HCT116 (cell line): ENCODE measurements at regions not wholly inside any gene's neighbourhood (a gene's known extent, or its start where the extent isn't known, plus 50 kb on each side); places are given as distances from the start of the nearest gene placed in this dataset.

Source experiments
- ATAC-seq: fragments of 200-7000 bp; cut with Tn5 transposase; 2 replicates; pipeline ENCODE4 v1.9.1; 2020; ENCODE audit warnings: mild to moderate bottlenecking, moderate library complexity
- BruUV-seq: library from RNA; stranded (reverse); fragments of 400-500 nt; replicated peaks from 2 replicates; lab custom pipeline; 2021; lab: Mats Ljungman, UMichigan
- CTCF ChIA-PET: fragments of 300-600 bp; sonication (Branson Sonifier 250); formaldehyde crosslinking; loops from one replicate; lab custom pipeline; 2021; ENCODE audit warnings: antibody characterized with exemption; lab: Charles Lee
- POLR2A ChIA-PET: fragments of 300-600, 350-600 bp; sonication (Branson Sonifier 250); formaldehyde crosslinking; loops from one replicate; lab custom pipeline; 2021; ENCODE audit warnings: antibody characterized with exemption; lab: Charles Lee
- RAD21 ChIA-PET, 2 experiments: fragments of 300-600 bp; sonication (Branson Sonifier 250); formaldehyde crosslinking; loops; one replicate each; lab custom pipeline; 2023; ENCODE audit warnings: low total read pairs in 2 of 2; ENCODE audit not compliant: uncharacterized antibody in 2 of 2, unreplicated experiment in 2 of 2, low non-redundant PET in 1 of 2; lab: Charles Lee
- DNase-seq: peaks from one replicate; pipeline ENCODE4 v3.0.0-alpha.2; 2010; ENCODE audit warnings: low read depth, low spot score
- H2AFZ ChIP-seq: fragments of 200-600 bp; shearing (Covaris generic), sonication (generic); 2 replicates; pipeline ENCODE4 v1.6.1; 2017; ENCODE audit warnings: low read depth, mixed run types, mixed read lengths, antibody characterized with exemption, low read length; ENCODE audit not compliant: poor library complexity, severe bottlenecking
- H3K27ac ChIP-seq: 2 replicates; pipeline ENCODE4 v1.5.1; 2012; ENCODE audit warnings: low read depth, low read length
- H3K27me3 ChIP-seq: fragments of 200-600 bp; sonication (generic); 2 replicates; pipeline ENCODE4 v1.6.1; 2016; ENCODE audit warnings: mixed run types, low read length, mixed read lengths; ENCODE audit not compliant: insufficient read depth
- H3K36me3 ChIP-seq, 2 experiments: fragments of 200-500 bp in 1 of 2; fragments of 200-600 bp in 1 of 2; sonication (Bioruptor generic) in 1 of 2; sonication (generic) in 1 of 2; 2 replicates each; pipeline versions ENCODE4 v1.5.1 to v1.6.1; 2014 to 2016; ENCODE audit warnings: low read length in 2 of 2, inconsistent platforms in 1 of 2, mixed read lengths in 1 of 2, mixed run types in 1 of 2; ENCODE audit not compliant: insufficient read depth in 2 of 2, control insufficient read depth in 1 of 2
- H3K4me1 ChIP-seq, 2 experiments: fragments of 200-600 bp in 1 of 2; sonication (generic) in 1 of 2; 2 replicates each; pipeline versions ENCODE4 v1.5.1 to v1.6.1; 2012 to 2017; ENCODE audit warnings: low read length in 2 of 2, inconsistent platforms in 1 of 2, mild to moderate bottlenecking in 1 of 2, mixed read lengths in 1 of 2, mixed run types in 1 of 2, moderate library complexity in 1 of 2; ENCODE audit not compliant: insufficient read depth in 2 of 2, control insufficient read depth in 1 of 2
- H3K4me2 ChIP-seq: fragments of 200-600 bp; sonication (generic); 2 replicates; pipeline ENCODE4 v1.6.1; 2017; ENCODE audit warnings: mixed run types, low read length, mixed read lengths
- H3K4me3 ChIP-seq, 2 experiments: fragments of 200-600 bp in 1 of 2; sonication (generic) in 1 of 2; replicated peaks in 1 of 2; 2 replicates each; pipeline ENCODE4 v1.5.1; 2011 to 2016; ENCODE audit warnings: low read length in 2 of 2, control low read depth in 1 of 2, low read depth in 1 of 2, mild to moderate bottlenecking in 1 of 2, mixed read lengths in 1 of 2, mixed run types in 1 of 2
- H3K79me2 ChIP-seq: fragments of 200-600 bp; sonication (generic); 2 replicates; pipeline ENCODE4 v1.6.1; 2017; ENCODE audit warnings: mild to moderate bottlenecking, mixed run types, low read length, moderate library complexity, mixed read lengths; ENCODE audit not compliant: insufficient read depth
- H3K9ac ChIP-seq: fragments of 200-600 bp; sonication (generic); 2 replicates; pipeline ENCODE4 v1.6.1; 2016; ENCODE audit warnings: low read length, mixed read lengths
- H3K9me2 ChIP-seq: fragments of 200-600 bp; sonication (generic), shearing (Covaris generic); 2 replicates; pipeline ENCODE4 v1.6.1; 2017; ENCODE audit warnings: mixed run types, mild to moderate bottlenecking, moderate library complexity; ENCODE audit not compliant: insufficient read depth
- H3K9me3 ChIP-seq, 2 experiments: fragments of 200-500 bp in 1 of 2; fragments of 200-600 bp in 1 of 2; sonication (Bioruptor generic) in 1 of 2; sonication (generic) in 1 of 2; 2 replicates each; pipeline ENCODE4 v1.6.1; 2014 to 2017; ENCODE audit warnings: low read length in 2 of 2, mixed read lengths in 2 of 2, inconsistent platforms in 1 of 2, low read depth in 1 of 2, mild to moderate bottlenecking in 1 of 2, mixed run types in 1 of 2, moderate library complexity in 1 of 2; ENCODE audit not compliant: control insufficient read depth in 1 of 2, insufficient read depth in 1 of 2
- H4K20me1 ChIP-seq: fragments of 200-600 bp; sonication (generic), shearing (Covaris generic); 2 replicates; pipeline ENCODE4 v1.6.1; 2017; ENCODE audit warnings: mixed run types, mild to moderate bottlenecking, moderate library complexity; ENCODE audit not compliant: insufficient read depth
- ATF3 ChIP-seq: IDR thresholded peaks from 2 replicates; pipeline ENCODE4 v1.6.1; 2012
- CBX3 ChIP-seq: IDR thresholded peaks from 2 replicates; pipeline ENCODE4 v1.6.1; 2012; ENCODE audit warnings: low read depth
- CEBPB ChIP-seq: IDR thresholded peaks from 2 replicates; pipeline ENCODE4 v1.6.1; 2012; ENCODE audit warnings: low read depth
- ELF1 ChIP-seq: IDR thresholded peaks from 2 replicates; pipeline ENCODE4 v1.6.1; 2012; ENCODE audit warnings: low read depth, borderline replicate concordance
- EZH2 ChIP-seq: fragments of 200-600 bp; sonication (generic); IDR thresholded peaks from 2 replicates; pipeline ENCODE4 v1.6.1; 2017; ENCODE audit warnings: antibody characterized with exemption, mixed run types
- EZH2phosphoT487 ChIP-seq: fragments of 200-600 bp; IDR thresholded peaks from 2 replicates; pipeline ENCODE4 v1.6.1; 2018; ENCODE audit warnings: antibody characterized with exemption, borderline replicate concordance
- FOSL1 ChIP-seq: IDR thresholded peaks from 2 replicates; pipeline ENCODE4 v1.6.1; 2012; ENCODE audit warnings: low read depth
- POLR2A ChIP-seq: IDR thresholded peaks from 2 replicates; pipeline ENCODE4 v1.7.0; 2011; ENCODE audit warnings: borderline replicate concordance; ENCODE audit not compliant: insufficient read depth, insufficient read length; ENCODE audit errors: extremely low read depth
- SIN3A ChIP-seq: IDR thresholded peaks from 2 replicates; pipeline ENCODE4 v1.6.1; 2012; ENCODE audit warnings: low read depth
- SP1 ChIP-seq: IDR thresholded peaks from 2 replicates; pipeline ENCODE4 v1.6.1; 2012; ENCODE audit warnings: low read depth
- SRF ChIP-seq: IDR thresholded peaks from 2 replicates; pipeline ENCODE4 v1.6.1; 2012; ENCODE audit warnings: low read depth
- TCF7L2 ChIP-seq: IDR thresholded peaks from 2 replicates; pipeline ENCODE4 v1.7.0; 2011; ENCODE audit warnings: borderline replicate concordance, inconsistent platforms; ENCODE audit not compliant: insufficient read depth, insufficient read length; ENCODE audit errors: extremely low read depth
- intact Hi-C: fragments of 100-400 bp; cut with micrococcal nuclease; formaldehyde crosslinking; loops from 2 replicates; pipeline ENCODE4 v1.10.0; 2022
- TF ChIP-seq, protein P1 (sequence below), 3 experiments: fragments of 200-600 bp in 1 of 3; sonication (generic) in 1 of 3; IDR thresholded peaks in 2 of 3; conservative IDR thresholded peaks in 1 of 3; 2 replicates each; pipeline ENCODE4 v1.5.1; 2012 to 2017; ENCODE audit warnings: low read depth in 2 of 3, low read length in 2 of 3, antibody characterized with exemption in 1 of 3, borderline replicate concordance in 1 of 3, control low read depth in 1 of 3, mild to moderate bottlenecking in 1 of 3, mixed read lengths in 1 of 3, mixed run types in 1 of 3, moderate library complexity in 1 of 3; ENCODE audit not compliant: insufficient read depth in 1 of 3
- TF ChIP-seq, protein P2 (sequence below): IDR thresholded peaks from 2 replicates; pipeline ENCODE4 v1.6.1; 2012; ENCODE audit warnings: low read depth

GRCh38 chr1:73887412-73887811, 310.6 kb downstream of the LRRIQ3 start:
- Histone ChIP-seq H3K9ac (no peak overlapping the region), H3K27me3 (no peaks in the 10 kb centered on the region), H3K9me2 (no peaks in the 10 kb centered on the region), H3K4me2 (no peak overlapping the region), H4K20me1 (no peaks in the 10 kb centered on the region), H3K9me3 (peaks cover 5 to 6% of the 10 kb centered on the region in 2 experiments; a peak in 2 of 4 replicates), H3K4me3 (no peak overlapping the region), H3K36me3 (no peaks in the 10 kb centered on the region), H3K4me1 (no peaks in the 10 kb centered on the region), H3K79me2 (no peaks in the 10 kb centered on the region), H3K27ac (no peak overlapping the region), H2AFZ (no peak overlapping the region)
- CTCF ChIA-PET: no interaction called here
- no TSS peak for BruUV-seq
- ATAC-seq (no peak), DNase-seq (no peak)
- POLR2A ChIA-PET: no interaction called here
- TF ChIP-seq ATF3: no peak
- TF ChIP-seq CBX3: no peak
- TF ChIP-seq ELF1: no peak
- TF ChIP-seq SIN3A: no peak
- TF ChIP-seq CEBPB: no peak
- no peak for TF ChIP-seq SRF
- no peak for TF ChIP-seq TCF7L2
- TF ChIP-seq, protein P1, sequence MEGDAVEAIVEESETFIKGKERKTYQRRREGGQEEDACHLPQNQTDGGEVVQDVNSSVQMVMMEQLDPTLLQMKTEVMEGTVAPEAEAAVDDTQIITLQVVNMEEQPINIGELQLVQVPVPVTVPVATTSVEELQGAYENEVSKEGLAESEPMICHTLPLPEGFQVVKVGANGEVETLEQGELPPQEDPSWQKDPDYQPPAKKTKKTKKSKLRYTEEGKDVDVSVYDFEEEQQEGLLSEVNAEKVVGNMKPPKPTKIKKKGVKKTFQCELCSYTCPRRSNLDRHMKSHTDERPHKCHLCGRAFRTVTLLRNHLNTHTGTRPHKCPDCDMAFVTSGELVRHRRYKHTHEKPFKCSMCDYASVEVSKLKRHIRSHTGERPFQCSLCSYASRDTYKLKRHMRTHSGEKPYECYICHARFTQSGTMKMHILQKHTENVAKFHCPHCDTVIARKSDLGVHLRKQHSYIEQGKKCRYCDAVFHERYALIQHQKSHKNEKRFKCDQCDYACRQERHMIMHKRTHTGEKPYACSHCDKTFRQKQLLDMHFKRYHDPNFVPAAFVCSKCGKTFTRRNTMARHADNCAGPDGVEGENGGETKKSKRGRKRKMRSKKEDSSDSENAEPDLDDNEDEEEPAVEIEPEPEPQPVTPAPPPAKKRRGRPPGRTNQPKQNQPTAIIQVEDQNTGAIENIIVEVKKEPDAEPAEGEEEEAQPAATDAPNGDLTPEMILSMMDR (IDR thresholded peaks at IDR 0.05 in 2 of 3, conservative IDR thresholded peaks at IDR 0.05 in 1 of 3; ENCODE audit: borderline replicate concordance in 1 of 3, insufficient read depth in 1 of 3, low read depth in 2 of 3, low read length in 2 of 3): no peak
- TF ChIP-seq EZH2phosphoT487: no peak
- TF ChIP-seq, protein P2, sequence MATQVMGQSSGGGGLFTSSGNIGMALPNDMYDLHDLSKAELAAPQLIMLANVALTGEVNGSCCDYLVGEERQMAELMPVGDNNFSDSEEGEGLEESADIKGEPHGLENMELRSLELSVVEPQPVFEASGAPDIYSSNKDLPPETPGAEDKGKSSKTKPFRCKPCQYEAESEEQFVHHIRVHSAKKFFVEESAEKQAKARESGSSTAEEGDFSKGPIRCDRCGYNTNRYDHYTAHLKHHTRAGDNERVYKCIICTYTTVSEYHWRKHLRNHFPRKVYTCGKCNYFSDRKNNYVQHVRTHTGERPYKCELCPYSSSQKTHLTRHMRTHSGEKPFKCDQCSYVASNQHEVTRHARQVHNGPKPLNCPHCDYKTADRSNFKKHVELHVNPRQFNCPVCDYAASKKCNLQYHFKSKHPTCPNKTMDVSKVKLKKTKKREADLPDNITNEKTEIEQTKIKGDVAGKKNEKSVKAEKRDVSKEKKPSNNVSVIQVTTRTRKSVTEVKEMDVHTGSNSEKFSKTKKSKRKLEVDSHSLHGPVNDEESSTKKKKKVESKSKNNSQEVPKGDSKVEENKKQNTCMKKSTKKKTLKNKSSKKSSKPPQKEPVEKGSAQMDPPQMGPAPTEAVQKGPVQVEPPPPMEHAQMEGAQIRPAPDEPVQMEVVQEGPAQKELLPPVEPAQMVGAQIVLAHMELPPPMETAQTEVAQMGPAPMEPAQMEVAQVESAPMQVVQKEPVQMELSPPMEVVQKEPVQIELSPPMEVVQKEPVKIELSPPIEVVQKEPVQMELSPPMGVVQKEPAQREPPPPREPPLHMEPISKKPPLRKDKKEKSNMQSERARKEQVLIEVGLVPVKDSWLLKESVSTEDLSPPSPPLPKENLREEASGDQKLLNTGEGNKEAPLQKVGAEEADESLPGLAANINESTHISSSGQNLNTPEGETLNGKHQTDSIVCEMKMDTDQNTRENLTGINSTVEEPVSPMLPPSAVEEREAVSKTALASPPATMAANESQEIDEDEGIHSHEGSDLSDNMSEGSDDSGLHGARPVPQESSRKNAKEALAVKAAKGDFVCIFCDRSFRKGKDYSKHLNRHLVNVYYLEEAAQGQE: no peak
- TF ChIP-seq FOSL1: no peak
- TF ChIP-seq SP1: no peak
- TF ChIP-seq POLR2A: no peak
- no peak for TF ChIP-seq EZH2
- RAD21 ChIA-PET: no interaction called here
- intact Hi-C loops: no loop called here
